T-helper 17 cell (primary cell): ENCODE measurements at regions not wholly inside any gene's neighbourhood (a gene's known extent, or its start where the extent isn't known, plus 50 kb on each side); places are given as distances from the start of the nearest gene placed in this dataset.

Source experiments
- ATAC-seq: fragments of 150-1000 bp; cut with Tn5 transposase; 2 replicates; pipeline ENCODE4 v1.10.0; 2021; ENCODE audit warnings: mild to moderate bottlenecking, moderate library complexity
- DNase-seq, 3 donors: peaks; one replicate each; pipeline versions ENCODE4 v3.0.0 to v3.0.0-alpha.2; 2020 to 2021
- H3K9me3 ChIP-seq: one replicate; pipeline ENCODE4 v1.7.0; 2013; ENCODE audit warnings: low read length, mild to moderate bottlenecking; ENCODE audit not compliant: control insufficient read depth, poor library complexity, severe bottlenecking
- H3K27ac Mint-ChIP-seq: one replicate; pipeline ENCODE4 v1.8.0; 2022; ENCODE audit warnings: mild to moderate bottlenecking, moderate library complexity, mixed read lengths
- H3K27me3 Mint-ChIP-seq: one replicate; pipeline ENCODE4 v1.8.0; 2022; ENCODE audit warnings: mixed read lengths
- H3K36me3 Mint-ChIP-seq: one replicate; pipeline ENCODE4 v1.8.0; 2022; ENCODE audit warnings: low read depth, mixed read lengths
- H3K4me1 Mint-ChIP-seq: one replicate; pipeline ENCODE4 v1.8.0; 2022; ENCODE audit warnings: mild to moderate bottlenecking, mixed read lengths
- H3K4me3 Mint-ChIP-seq: one replicate; pipeline ENCODE4 v1.8.0; 2022; ENCODE audit warnings: mild to moderate bottlenecking, moderate library complexity, mixed read lengths

- Mint-ChIP-seq H3K27me3 (peaks cover 6% of the 10 kb centered on the region), H3K4me3 (peak overlapping the region; percentile 83), H3K27ac (no peak overlapping the region), H3K4me1 (peaks cover 11% of the 10 kb centered on the region), H3K36me3 (peaks cover 4% of the 10 kb centered on the region)
- no peak for ATAC-seq
- DNase-seq = no peak
- H3K9me3 ChIP-seq = no peaks in the 10 kb centered on the region
These were observed 163.9 kb upstream of the DMRT1 start for GRCh38 chr9:677461-678097.

GRCh38 chr9:678897-679296 lies 162.6 kb upstream of the DMRT1 start:
- H3K4me3 Mint-ChIP-seq = no peak overlapping the region
- no peak overlapping the region for H3K27ac Mint-ChIP-seq
- no peaks in the 10 kb centered on the region for H3K9me3 ChIP-seq
- peaks cover 11% of the 10 kb centered on the region for H3K4me1 Mint-ChIP-seq
- ATAC-seq (no peak), DNase-seq (no peak)
- peaks cover 4% of the 10 kb centered on the region for H3K36me3 Mint-ChIP-seq
- peaks cover 8% of the 10 kb centered on the region for H3K27me3 Mint-ChIP-seq

GRCh38 chr9:679462-679861 lies 162.0 kb upstream of the DMRT1 start:
- ATAC-seq = no peak
- Mint-ChIP-seq H3K27ac (no peak overlapping the region), H3K36me3 (peaks cover 4% of the 10 kb centered on the region), H3K4me1 (peaks cover 11% of the 10 kb centered on the region), H3K4me3 (no peak overlapping the region), H3K27me3 (peaks cover 6% of the 10 kb centered on the region)
- no peak for DNase-seq
- no peaks in the 10 kb centered on the region for H3K9me3 ChIP-seq

GRCh38 chr9:680106-680505 lies 161.4 kb upstream of the DMRT1 start:
- Mint-ChIP-seq H3K4me1 (peaks cover 11% of the 10 kb centered on the region), H3K27me3 (peaks cover 6% of the 10 kb centered on the region), H3K36me3 (peaks cover 4% of the 10 kb centered on the region), H3K4me3 (no peak overlapping the region), H3K27ac (no peak overlapping the region)
- ATAC-seq = no peak
- H3K9me3 ChIP-seq = no peaks in the 10 kb centered on the region
- DNase-seq = no peak

- no peak for DNase-seq
- H3K27ac Mint-ChIP-seq = no peak overlapping the region
- H3K9me3 ChIP-seq = no peaks in the 10 kb centered on the region
- H3K4me3 Mint-ChIP-seq = no peak overlapping the region
- H3K27me3 Mint-ChIP-seq = peaks cover 6% of the 10 kb centered on the region
- peaks cover 4% of the 10 kb centered on the region for H3K36me3 Mint-ChIP-seq
- H3K4me1 Mint-ChIP-seq = peaks cover 2% of the 10 kb centered on the region
- ATAC-seq = no peak
These were observed 158.6 kb upstream of the DMRT1 start for GRCh38 chr9:682633-683508.

GRCh38 chr9:683509-684021 lies 157.9 kb upstream of the DMRT1 start:
- ATAC-seq (no peak), DNase-seq (no peak)
- Mint-ChIP-seq H3K4me3 (no peak overlapping the region), H3K27me3 (peaks cover 11% of the 10 kb centered on the region), H3K27ac (no peak overlapping the region), H3K4me1 (peaks cover 2% of the 10 kb centered on the region), H3K36me3 (peaks cover 4% of the 10 kb centered on the region)
- H3K9me3 ChIP-seq = no peaks in the 10 kb centered on the region

GRCh38 chr9:684054-684890 lies 157.2 kb upstream of the DMRT1 start:
- ATAC-seq (no peak), DNase-seq (no peak)
- H3K27ac Mint-ChIP-seq = no peak overlapping the region
- no peaks in the 10 kb centered on the region for H3K9me3 ChIP-seq
- peaks cover 11% of the 10 kb centered on the region for H3K27me3 Mint-ChIP-seq
- no peaks in the 10 kb centered on the region for H3K36me3 Mint-ChIP-seq
- H3K4me1 Mint-ChIP-seq = no peaks in the 10 kb centered on the region
- no peak overlapping the region for H3K4me3 Mint-ChIP-seq

- no peak overlapping the region for H3K4me3 Mint-ChIP-seq
- H3K27me3 Mint-ChIP-seq = peaks cover 11% of the 10 kb centered on the region
- no peak overlapping the region for H3K27ac Mint-ChIP-seq
- DNase-seq = no peak
- H3K9me3 ChIP-seq = no peaks in the 10 kb centered on the region
- H3K4me1 Mint-ChIP-seq = no peaks in the 10 kb centered on the region
- ATAC-seq = no peak
- H3K36me3 Mint-ChIP-seq = no peaks in the 10 kb centered on the region
These were observed 156.6 kb upstream of the DMRT1 start for GRCh38 chr9:684941-685340.

- peaks cover 2% of the 10 kb centered on the region for H3K36me3 Mint-ChIP-seq
- H3K9me3 ChIP-seq = no peaks in the 10 kb centered on the region
- no peak overlapping the region for H3K27ac Mint-ChIP-seq
- ATAC-seq (no peak), DNase-seq (no peak)
- peaks cover 11% of the 10 kb centered on the region for H3K27me3 Mint-ChIP-seq
- no peaks in the 10 kb centered on the region for H3K4me1 Mint-ChIP-seq
- no peak overlapping the region for H3K4me3 Mint-ChIP-seq
These were observed 155.1 kb upstream of the DMRT1 start for GRCh38 chr9:686321-686813.

GRCh38 chr9:687034-687785 lies 154.3 kb upstream of the DMRT1 start:
- peaks cover 11% of the 10 kb centered on the region for H3K27me3 Mint-ChIP-seq
- no peak overlapping the region for H3K27ac Mint-ChIP-seq
- no peaks in the 10 kb centered on the region for H3K4me1 Mint-ChIP-seq
- no peaks in the 10 kb centered on the region for H3K9me3 ChIP-seq
- peaks cover 2% of the 10 kb centered on the region for H3K36me3 Mint-ChIP-seq
- H3K4me3 Mint-ChIP-seq = no peak overlapping the region
- ATAC-seq (no peak), DNase-seq (no peak)

GRCh38 chr9:687994-688393 lies 153.5 kb upstream of the DMRT1 start:
- H3K9me3 ChIP-seq = no peaks in the 10 kb centered on the region
- ATAC-seq = no peak
- Mint-ChIP-seq H3K4me3 (no peak overlapping the region), H3K4me1 (no peaks in the 10 kb centered on the region), H3K36me3 (peaks cover 2% of the 10 kb centered on the region), H3K27ac (no peak overlapping the region), H3K27me3 (peaks cover 6% of the 10 kb centered on the region)
- no peak for DNase-seq

GRCh38 chr9:690517-691111 lies 150.9 kb upstream of the DMRT1 start:
- DNase-seq (no peak), ATAC-seq (no peak)
- H3K27ac Mint-ChIP-seq = no peak overlapping the region
- peaks cover 6% of the 10 kb centered on the region for H3K36me3 Mint-ChIP-seq
- peaks cover 15% of the 10 kb centered on the region for H3K27me3 Mint-ChIP-seq
- H3K4me1 Mint-ChIP-seq = no peaks in the 10 kb centered on the region
- H3K4me3 Mint-ChIP-seq = no peak overlapping the region
- no peaks in the 10 kb centered on the region for H3K9me3 ChIP-seq
